HepG2 (cell line): ENCODE measurements at regions not wholly inside any gene's neighbourhood (a gene's known extent, or its start where the extent isn't known, plus 50 kb on each side); places are given as distances from the start of the nearest gene placed in this dataset.

Source experiments
- ATAC-seq: fragments of 200-7000 bp; cut with Tn5 transposase; 3 replicates; pipeline ENCODE4 v1.9.1; 2020; ENCODE audit warnings: mild to moderate bottlenecking, moderate library complexity
- BruUV-seq: library from RNA; stranded (reverse); fragments of 400-500 nt; replicated peaks from 2 replicates; lab custom pipeline; 2021; lab: Mats Ljungman, UMichigan
- CTCF ChIA-PET: fragments of 300-600 bp; formaldehyde crosslinking; extraction: SDS; loops from one replicate; lab custom pipeline; 2021; ENCODE audit warnings: low total read pairs, inconsistent platforms, low intra/inter-chr PET ratio; lab: Yijun Ruan, JAX
- POLR2A ChIA-PET: fragments of 350-600 bp; sonication (Branson Sonifier 250); formaldehyde crosslinking; loops from one replicate; lab custom pipeline; 2020; ENCODE audit warnings: antibody characterized with exemption, inconsistent platforms; lab: Yijun Ruan, JAX
- DNase-seq: peaks from one replicate; pipeline ENCODE4 v3.0.0-alpha.2; 2015; ENCODE audit warnings: low spot score
- FAIRE-seq: peaks from 3 replicates; lab custom pipeline; 2011; peaks lifted over from hg19 to GRCh38; lab: Jason Lieb, UNC
- H2AFZ ChIP-seq: one replicate; pipeline ENCODE4 v1.6.1; 2011; ENCODE audit warnings: low read length, inconsistent platforms
- H3K27ac ChIP-seq: fragments of 300-600 bp; 3 replicates; pipeline ENCODE4 v1.8.0; 2011; ENCODE audit warnings: mixed run types, mild to moderate bottlenecking, mixed read lengths, low read length, inconsistent platforms; ENCODE audit not compliant: insufficient read depth; ENCODE audit errors: extremely low read length
- H3K27me3 ChIP-seq, 2 experiments: fragments of 200-600 bp in 1 of 2; 2 replicates in 1 of 2; 3 replicates in 1 of 2; pipeline versions ENCODE4 v1.6.0 to v1.8.0; 2011; ENCODE audit warnings: low read length in 2 of 2, mild to moderate bottlenecking in 2 of 2, moderate library complexity in 2 of 2, inconsistent platforms in 1 of 2; ENCODE audit not compliant: insufficient read depth in 2 of 2, control insufficient read depth in 1 of 2
- H3K36me3 ChIP-seq, 2 experiments: fragments of 200-600 bp in 1 of 2; replicated peaks in 1 of 2; 2 replicates in 1 of 2; 3 replicates in 1 of 2; pipeline versions ENCODE4 v1.5.1 to v1.8.0; 2011; ENCODE audit warnings: low read length in 2 of 2, inconsistent platforms in 1 of 2; ENCODE audit not compliant: insufficient read depth in 2 of 2, control insufficient read depth in 1 of 2
- H3K4me1 ChIP-seq: 2 replicates; pipeline ENCODE4 v1.5.1; 2012; ENCODE audit warnings: low read length, inconsistent platforms; ENCODE audit not compliant: insufficient read depth
- H3K4me2 ChIP-seq: 2 replicates; pipeline ENCODE4 v1.6.0; 2011; ENCODE audit warnings: low read depth, low read length, inconsistent platforms
- H3K4me3 ChIP-seq, 3 experiments: fragments of 200-600 bp in 1 of 3; sonication (generic), shearing (Covaris generic) in 1 of 3; replicated peaks in 1 of 3; 2 replicates each; pipeline ENCODE4 v1.5.1; 2011 to 2016; ENCODE audit warnings: low read length in 3 of 3, inconsistent platforms in 2 of 3, low read depth in 2 of 3, mild to moderate bottlenecking in 2 of 3, control low read depth in 1 of 3, mixed read lengths in 1 of 3; ENCODE audit not compliant: insufficient read depth in 1 of 3
- H3K79me2 ChIP-seq: one replicate; pipeline ENCODE4 v1.6.1; 2011; ENCODE audit warnings: low read length, inconsistent platforms; ENCODE audit not compliant: insufficient read depth
- H3K9ac ChIP-seq: 2 replicates; pipeline ENCODE4 v1.6.0; 2011; ENCODE audit warnings: mild to moderate bottlenecking, low read depth, low read length, inconsistent platforms; ENCODE audit not compliant: insufficient read depth
- H3K9me3 ChIP-seq: 2 replicates; pipeline ENCODE4 v1.5.1; 2012; ENCODE audit warnings: mild to moderate bottlenecking, low read length
- H4K20me1 ChIP-seq: 2 replicates; pipeline ENCODE4 v1.6.0; 2011; ENCODE audit warnings: inconsistent platforms, mild to moderate bottlenecking, low read length, moderate library complexity; ENCODE audit not compliant: insufficient read depth
- CBFB ChIP-seq: sonication (generic); formaldehyde crosslinking; IDR thresholded peaks from 2 replicates; pipeline ENCODE4 v1.4.0; 2020; ENCODE audit warnings: missing genetic modification reagents
- GRHL1 ChIP-seq: sonication (generic); formaldehyde crosslinking; conservative IDR thresholded peaks from 2 replicates; pipeline ENCODE4 v1.8.0; 2022; ENCODE audit warnings: missing genetic modification reagents
- HOXA3 ChIP-seq: sonication (generic); formaldehyde crosslinking; IDR thresholded peaks from 2 replicates; pipeline ENCODE4 v1.5.0; 2020; ENCODE audit warnings: missing genetic modification reagents
- HOXA9 ChIP-seq: sonication (generic); formaldehyde crosslinking; IDR thresholded peaks from 2 replicates; pipeline ENCODE4 v1.8.1; 2022; ENCODE audit warnings: missing genetic modification reagents, mild to moderate bottlenecking, moderate library complexity, borderline replicate concordance
- IRF2 ChIP-seq: IDR thresholded peaks from 2 replicates; pipeline ENCODE4 v1.6.1; 2018; ENCODE audit warnings: missing genetic modification reagents, missing compliant biosample characterization
- KAT2B ChIP-seq: fragments of 150-350 bp; IDR thresholded peaks from 2 replicates; pipeline ENCODE4 v1.6.1; 2014; ENCODE audit warnings: low read depth, low read length, borderline replicate concordance
- KDM3A ChIP-seq: IDR thresholded peaks from 2 replicates; pipeline ENCODE4 v1.6.1; 2018; ENCODE audit warnings: low read depth, missing compliant biosample characterization
- MBNL3 ChIP-seq: fragments of 250-450 bp; sonication (Bioruptor Pico); conservative IDR thresholded peaks from 2 replicates; pipeline ENCODE4 v1.8.0; 2022; ENCODE audit warnings: mild to moderate bottlenecking, inconsistent platforms
- NFIC ChIP-seq: IDR thresholded peaks from 2 replicates; pipeline ENCODE4 v1.6.1; 2012; ENCODE audit warnings: mild to moderate bottlenecking, low read length, inconsistent platforms
- NFYB ChIP-seq: sonication (generic); formaldehyde crosslinking; IDR thresholded peaks from 2 replicates; pipeline ENCODE4 v1.4.0; 2020; ENCODE audit warnings: missing genetic modification reagents
- PBX2 ChIP-seq: IDR thresholded peaks from 2 replicates; pipeline ENCODE4 v1.6.1; 2016; ENCODE audit warnings: control low read depth
- SIN3A ChIP-seq: IDR thresholded peaks from 2 replicates; pipeline ENCODE4 v1.6.1; 2011; ENCODE audit warnings: low read depth, mild to moderate bottlenecking, control low read depth, low read length, borderline replicate concordance
- TEAD3 ChIP-seq: optimal IDR thresholded peaks from 2 replicates; pipeline ENCODE3; 2016; ENCODE audit warnings: borderline replicate concordance
- WGBS: methylation state at CpG from one replicate; pipeline ENCODE4 v1.1.6; 2017; ENCODE audit warnings: low lambda C conversion rate; 5-methylcytosine and 5-hydroxymethylcytosine counted together
- in situ Hi-C: cut with HindIII; loops from 2 replicates; pipeline ENCODE4 v1.10.0; 2017; ENCODE audit warnings: low pct_unique_long_range_greater_than_20kb; ENCODE audit not compliant: extremely low pct_ligation_motif_present
- intact Hi-C: fragments of 100-400 bp; cut with micrococcal nuclease; formaldehyde crosslinking; loops from one replicate; pipeline ENCODE4 v1.10.0; 2022; ENCODE audit not compliant: unreplicated experiment

DNA sequence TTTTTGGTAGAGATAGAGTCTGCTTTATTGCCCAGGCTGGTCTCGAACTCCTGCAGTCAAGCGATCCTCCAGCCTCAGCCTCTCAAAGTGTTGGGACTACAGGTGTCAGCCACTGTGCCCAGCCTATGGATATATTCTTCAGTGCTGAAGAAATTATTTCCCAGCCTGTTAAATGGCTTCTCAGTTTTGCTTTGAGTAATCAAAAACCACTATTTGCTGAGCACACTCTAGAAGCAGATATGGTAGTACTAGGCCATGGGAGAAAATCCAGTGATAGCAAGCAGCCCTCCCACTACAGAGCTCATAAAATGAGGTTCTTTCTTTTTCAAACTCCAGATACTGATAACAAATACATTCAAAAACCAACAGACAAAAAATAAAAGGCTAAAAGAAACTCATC lies 80.6 kb upstream of the CLDN10 start:
- intact Hi-C loops (no loop called here), in situ Hi-C loops (no loop called here)
- H3K4me3 ChIP-seq = no peak overlapping the region
- ATAC-seq = no peak
- no peak overlapping the region for H3K9ac ChIP-seq
- WGBS = 93% methylated on average over 2 of the region's 2 CpGs
- no peaks in the 10 kb centered on the region for H3K79me2 ChIP-seq
- peaks cover 2 to 8% of the 10 kb centered on the region in 2 experiments; a peak in 3 of 5 replicates for H3K27me3 ChIP-seq
- no peak overlapping the region for H3K27ac ChIP-seq
- no peak overlapping the region for H3K4me2 ChIP-seq
- CTCF ChIA-PET = no interaction called here
- no peaks in the 10 kb centered on the region for H3K9me3 ChIP-seq
- no peaks in the 10 kb centered on the region for H4K20me1 ChIP-seq
- no peaks in the 10 kb centered on the region for H3K36me3 ChIP-seq
- TF ChIP-seq TEAD3 (CRISPR knock-in tag) (no peak), SIN3A (no peak), KDM3A (CRISPR knock-in tag) (no peak), MBNL3 (CRISPR knock-in tag) (no peak), PBX2 (CRISPR knock-in tag) (no peak), KAT2B (no peak), IRF2 (CRISPR knock-in tag) (no peak), CBFB (CRISPR knock-in tag) (no peak), HOXA3 (CRISPR knock-in tag) (no peak), NFYB (CRISPR knock-in tag) (no peak), HOXA9 (CRISPR knock-in tag) (no peak), NFIC (no peak), GRHL1 (CRISPR knock-in tag) (no peak)
- DNase-seq = no peak
- H3K4me1 ChIP-seq = peaks cover 13% of the 10 kb centered on the region
- no peak overlapping the region for H2AFZ ChIP-seq
- POLR2A ChIA-PET = no interaction called here
- FAIRE-seq = no peak
- no TSS peak for BruUV-seq
